ENCODE measurements at regions not wholly inside any gene's neighbourhood (a gene's known extent, or its start where the extent isn't known, plus 50 kb on each side); places are given as distances from the start of the nearest gene placed in this dataset.

DNA sequence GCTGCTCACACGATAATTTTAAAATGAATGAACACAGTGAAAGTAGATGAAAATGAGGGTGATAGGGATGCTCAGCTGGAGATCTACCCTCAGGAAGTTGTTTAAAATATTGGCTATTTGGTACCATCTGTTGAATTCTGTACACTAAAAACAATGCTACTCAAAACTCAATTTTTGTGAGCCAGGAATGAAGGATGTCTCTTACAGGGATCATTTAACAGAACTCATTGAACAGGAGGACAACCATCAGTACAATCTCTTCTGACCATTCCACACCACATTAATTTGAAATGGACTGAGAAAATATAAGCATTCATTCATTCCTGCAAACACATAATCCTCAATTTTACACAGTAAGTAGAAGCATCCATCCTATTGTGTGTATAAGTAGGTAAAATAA is 1355.1 kb upstream of the CRIM1 start:
- no peak overlapping the region for H3K27ac ChIP-seq

DNA sequence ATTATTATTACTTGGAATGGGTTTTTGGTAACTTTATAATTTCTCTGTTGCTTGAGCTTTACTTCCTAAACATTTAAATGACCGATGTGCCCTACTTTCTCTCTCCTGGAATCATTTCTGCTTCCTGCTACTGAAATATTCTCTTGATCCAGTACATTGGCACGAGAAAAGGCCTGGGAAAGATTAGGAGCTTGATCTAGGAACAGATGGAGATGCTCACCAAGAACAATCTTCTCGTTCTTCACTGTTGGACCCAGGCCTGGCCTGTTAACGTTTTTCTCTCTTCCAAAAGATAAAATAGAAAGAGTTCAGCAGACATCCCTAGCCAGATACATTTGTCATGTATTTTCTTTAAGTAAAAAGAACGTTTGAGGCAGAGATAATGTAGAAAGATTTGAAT is 1356.8 kb upstream of the CRIM1 start:
- no peak overlapping the region for H3K27ac ChIP-seq
- TF ChIP-seq, protein P1, sequence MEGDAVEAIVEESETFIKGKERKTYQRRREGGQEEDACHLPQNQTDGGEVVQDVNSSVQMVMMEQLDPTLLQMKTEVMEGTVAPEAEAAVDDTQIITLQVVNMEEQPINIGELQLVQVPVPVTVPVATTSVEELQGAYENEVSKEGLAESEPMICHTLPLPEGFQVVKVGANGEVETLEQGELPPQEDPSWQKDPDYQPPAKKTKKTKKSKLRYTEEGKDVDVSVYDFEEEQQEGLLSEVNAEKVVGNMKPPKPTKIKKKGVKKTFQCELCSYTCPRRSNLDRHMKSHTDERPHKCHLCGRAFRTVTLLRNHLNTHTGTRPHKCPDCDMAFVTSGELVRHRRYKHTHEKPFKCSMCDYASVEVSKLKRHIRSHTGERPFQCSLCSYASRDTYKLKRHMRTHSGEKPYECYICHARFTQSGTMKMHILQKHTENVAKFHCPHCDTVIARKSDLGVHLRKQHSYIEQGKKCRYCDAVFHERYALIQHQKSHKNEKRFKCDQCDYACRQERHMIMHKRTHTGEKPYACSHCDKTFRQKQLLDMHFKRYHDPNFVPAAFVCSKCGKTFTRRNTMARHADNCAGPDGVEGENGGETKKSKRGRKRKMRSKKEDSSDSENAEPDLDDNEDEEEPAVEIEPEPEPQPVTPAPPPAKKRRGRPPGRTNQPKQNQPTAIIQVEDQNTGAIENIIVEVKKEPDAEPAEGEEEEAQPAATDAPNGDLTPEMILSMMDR (conservative IDR thresholded peaks at IDR 0.05) = no peak

More for the DNA sequence above, 1355.1 kb upstream of the CRIM1 start:
- TF ChIP-seq, protein P1 (conservative IDR thresholded peaks at IDR 0.05) = no peak

DNA sequence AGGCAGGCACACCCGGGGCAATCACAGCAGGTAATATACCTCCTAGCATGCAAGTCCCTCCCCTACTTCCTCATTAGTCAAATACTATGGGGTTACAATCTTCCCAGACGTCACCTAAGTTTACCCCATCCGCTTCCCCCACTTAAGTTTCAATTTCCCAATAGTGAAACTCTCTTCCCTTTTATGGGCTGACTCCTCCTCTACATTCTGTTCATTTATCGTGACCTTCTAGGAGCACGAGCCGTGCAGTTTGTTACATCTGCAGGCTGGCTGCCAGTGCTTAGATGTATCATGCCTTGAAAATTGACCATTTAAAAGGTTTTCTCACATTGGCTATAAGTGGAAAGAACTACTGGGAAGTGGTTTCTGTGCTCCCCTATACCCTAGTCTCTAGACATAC is 1357.8 kb upstream of the CRIM1 start:
- TF ChIP-seq, protein P1 (conservative IDR thresholded peaks at IDR 0.05) = no peak
- no peak overlapping the region for H3K27ac ChIP-seq

DNA sequence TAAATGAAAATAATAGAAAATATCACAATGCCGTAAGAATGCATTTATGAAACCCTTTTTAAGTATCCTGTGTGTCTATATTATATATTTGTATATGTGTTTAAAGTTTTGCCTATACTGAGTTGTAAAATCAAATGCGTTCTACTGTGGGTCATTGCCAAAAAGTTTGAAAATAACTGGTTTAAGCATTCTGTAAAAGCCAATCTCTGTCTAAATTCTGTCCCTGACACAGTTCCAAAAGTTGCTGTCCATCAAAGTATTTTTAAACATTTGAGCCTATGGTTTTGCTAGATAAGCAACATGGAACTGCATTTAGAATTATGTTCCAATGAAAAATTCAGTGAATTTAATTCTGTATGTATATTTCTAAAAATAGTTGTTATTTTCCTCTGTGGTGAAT is 1360.4 kb upstream of the CRIM1 start:
- TF ChIP-seq, protein P1 (conservative IDR thresholded peaks at IDR 0.05) = no peak
- H3K27ac ChIP-seq = no peak overlapping the region

DNA sequence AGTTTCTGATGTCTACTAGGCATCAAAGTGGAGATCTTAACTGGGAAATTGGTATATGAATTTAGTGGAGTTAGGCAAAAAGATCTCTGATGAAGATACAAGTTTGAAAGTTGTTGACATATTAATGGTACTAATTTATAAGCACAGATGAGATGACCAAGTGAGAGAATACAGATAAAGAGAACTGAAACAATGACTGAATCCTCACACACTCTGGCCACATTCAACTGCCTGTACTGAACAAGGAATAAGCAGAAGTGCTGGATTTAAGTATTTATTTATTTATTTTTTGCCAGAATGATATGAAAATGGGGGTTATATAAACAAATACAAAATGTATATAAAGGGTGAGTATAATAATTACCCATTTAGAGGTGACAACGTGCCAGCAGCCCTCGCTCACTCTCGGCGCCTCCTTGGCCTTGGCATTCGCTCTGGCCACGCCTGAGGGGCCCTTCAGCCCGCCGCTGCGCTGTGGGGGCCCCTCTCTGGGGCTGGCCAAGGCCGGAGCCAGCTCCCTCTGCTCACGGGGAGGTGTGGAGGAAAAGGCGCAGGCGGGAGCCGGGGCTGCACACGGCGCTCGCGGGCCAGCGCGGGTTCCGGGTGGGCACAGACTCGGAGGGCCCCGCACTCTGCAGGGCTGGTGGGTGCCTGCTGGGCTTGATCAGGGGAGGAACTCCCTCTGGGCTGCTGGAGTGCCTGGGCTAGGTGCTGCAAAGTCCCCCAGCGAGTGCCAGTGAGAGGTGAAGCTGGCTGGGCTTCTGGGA is 1363.9 kb upstream of the CRIM1 start:
- TF ChIP-seq, protein P1 (conservative IDR thresholded peaks at IDR 0.05) = no peak
- H3K27ac ChIP-seq = no peak overlapping the region

DNA sequence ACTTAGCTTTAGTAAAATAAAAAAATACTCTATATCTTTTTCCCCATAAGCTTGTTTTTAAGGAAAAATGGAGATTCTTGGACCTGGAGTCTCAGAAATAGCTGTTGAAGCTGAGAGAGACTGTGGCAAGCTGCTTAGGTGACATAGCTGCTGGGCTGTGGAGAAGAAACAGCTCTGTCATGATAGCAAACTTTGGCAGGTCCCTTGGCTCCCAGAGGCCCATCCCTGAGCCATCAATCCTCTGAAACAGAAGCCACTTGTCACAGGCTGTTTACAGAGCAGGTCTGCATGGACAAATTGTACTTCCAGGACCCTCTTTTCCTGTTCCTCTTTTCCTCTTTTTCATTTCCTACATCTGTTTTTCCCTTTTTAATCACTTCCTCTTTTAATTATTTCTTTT is 1370.1 kb upstream of the CRIM1 start:
- H3K27ac ChIP-seq = no peak overlapping the region
- TF ChIP-seq, protein P1 (conservative IDR thresholded peaks at IDR 0.05) = no peak

DNA sequence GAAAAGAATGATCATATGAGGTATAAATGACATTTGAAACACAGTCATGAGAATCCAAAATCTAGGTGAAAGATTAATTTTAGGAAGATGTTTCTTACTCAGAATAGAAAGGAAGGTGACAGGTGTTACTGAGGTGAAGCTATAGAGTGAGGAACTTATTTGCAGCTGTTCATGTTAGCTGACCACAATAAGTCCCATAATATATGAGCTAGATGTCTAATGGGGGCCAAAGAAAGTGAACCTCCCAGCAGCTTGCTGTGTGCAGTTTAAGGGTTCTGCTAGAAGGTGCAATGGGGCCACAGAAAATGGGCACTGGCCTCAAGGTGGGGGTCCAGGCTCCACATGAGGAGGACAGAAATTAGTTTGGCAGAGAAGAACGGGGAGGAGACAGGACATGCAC is 1374.9 kb upstream of the CRIM1 start:
- TF ChIP-seq, protein P1 (conservative IDR thresholded peaks at IDR 0.05) = no peak
- no peak overlapping the region for H3K27ac ChIP-seq

All from VCaP (cell line).